GM23248 (cell line): ENCODE measurements at regions not wholly inside any gene's neighbourhood (a gene's known extent, or its start where the extent isn't known, plus 50 kb on each side); places are given as distances from the start of the nearest gene placed in this dataset.

Source experiments
- EZH2 ChIP-seq: fragments of 200-600 bp; sonication (generic); IDR thresholded peaks from 2 replicates; pipeline ENCODE4 v1.6.1; 2018; ENCODE audit warnings: antibody characterized with exemption, mild to moderate bottlenecking; ENCODE audit not compliant: insufficient read depth, poor library complexity, severe bottlenecking
- EZH2phosphoT487 ChIP-seq: fragments of 200-600 bp; sonication (generic); IDR thresholded peaks from 2 replicates; pipeline ENCODE4 v1.6.1; 2018; ENCODE audit warnings: antibody characterized with exemption, moderate library complexity, mild to moderate bottlenecking, low read depth; ENCODE audit not compliant: insufficient read depth

DNA sequence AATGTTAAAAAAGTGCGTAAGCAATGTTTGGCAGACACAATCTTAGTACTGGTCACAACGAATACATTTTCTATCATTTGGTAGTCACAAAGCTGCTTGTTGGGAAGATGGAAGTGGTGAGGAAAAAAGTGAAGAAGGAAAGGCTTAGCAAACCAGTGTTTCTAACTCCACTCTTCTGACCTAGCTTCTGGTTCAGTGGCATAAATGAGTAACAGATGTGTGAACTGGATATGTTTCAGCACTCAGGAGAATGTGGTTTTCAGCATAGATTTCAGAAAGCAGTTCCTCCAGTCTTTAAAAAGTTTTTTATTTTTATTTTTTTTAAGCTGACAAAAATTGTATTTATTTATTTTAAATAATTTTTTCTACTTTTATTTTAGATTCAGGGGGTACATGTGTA lies 357.1 kb downstream of the CPS1 start:
- TF ChIP-seq EZH2 (no peak), EZH2phosphoT487 (no peak)
